Body of pancreas (tissue), 4 donors: ENCODE measurements at regions not wholly inside any gene's neighbourhood (a gene's known extent, or its start where the extent isn't known, plus 50 kb on each side); places are given as distances from the start of the nearest gene placed in this dataset.

Source experiments
- POLR2A ChIP-seq, 3 donors: fragments of 450-650 bp; IDR thresholded peaks; one replicate each; pipeline ENCODE4 v1.6.1; 2016; ENCODE audit warnings: antibody characterized with exemption in 3 of 3, mild to moderate bottlenecking in 2 of 3
- TF ChIP-seq, protein P1 (sequence below), 7 experiments: fragments of 450-650 bp in 4 of 7; fragments of 200-600 bp in 3 of 7; sonication (generic) in 3 of 7; IDR thresholded peaks; one replicate each; pipeline ENCODE4 v1.5.1; 2016 to 2019; ENCODE audit warnings: antibody characterized with exemption in 7 of 7

DNA sequence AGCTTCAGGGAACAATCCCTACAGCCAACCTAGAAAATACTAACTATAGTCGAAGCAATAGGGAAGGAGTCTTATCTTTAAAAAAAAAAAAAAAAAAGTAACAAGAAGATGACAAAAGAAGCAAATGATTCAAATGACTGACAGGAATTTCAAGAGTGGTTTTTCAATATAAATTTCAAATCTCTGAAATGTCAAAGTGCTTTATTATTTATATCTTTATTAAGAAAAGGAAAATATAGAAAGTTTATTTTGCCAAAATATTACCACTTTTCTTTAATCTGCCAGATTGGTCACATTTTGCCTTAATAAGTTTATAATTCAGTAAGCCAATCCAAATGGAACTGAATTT lies 63.5 kb upstream of the HNRNPA3 start:
- TF ChIP-seq, protein P1, sequence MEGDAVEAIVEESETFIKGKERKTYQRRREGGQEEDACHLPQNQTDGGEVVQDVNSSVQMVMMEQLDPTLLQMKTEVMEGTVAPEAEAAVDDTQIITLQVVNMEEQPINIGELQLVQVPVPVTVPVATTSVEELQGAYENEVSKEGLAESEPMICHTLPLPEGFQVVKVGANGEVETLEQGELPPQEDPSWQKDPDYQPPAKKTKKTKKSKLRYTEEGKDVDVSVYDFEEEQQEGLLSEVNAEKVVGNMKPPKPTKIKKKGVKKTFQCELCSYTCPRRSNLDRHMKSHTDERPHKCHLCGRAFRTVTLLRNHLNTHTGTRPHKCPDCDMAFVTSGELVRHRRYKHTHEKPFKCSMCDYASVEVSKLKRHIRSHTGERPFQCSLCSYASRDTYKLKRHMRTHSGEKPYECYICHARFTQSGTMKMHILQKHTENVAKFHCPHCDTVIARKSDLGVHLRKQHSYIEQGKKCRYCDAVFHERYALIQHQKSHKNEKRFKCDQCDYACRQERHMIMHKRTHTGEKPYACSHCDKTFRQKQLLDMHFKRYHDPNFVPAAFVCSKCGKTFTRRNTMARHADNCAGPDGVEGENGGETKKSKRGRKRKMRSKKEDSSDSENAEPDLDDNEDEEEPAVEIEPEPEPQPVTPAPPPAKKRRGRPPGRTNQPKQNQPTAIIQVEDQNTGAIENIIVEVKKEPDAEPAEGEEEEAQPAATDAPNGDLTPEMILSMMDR (IDR thresholded peaks at IDR 0.05): peak in 2 of 7 experiments; percentile 3 to 22
- TF ChIP-seq POLR2A (IDR thresholded peaks at IDR 0.05): no peak
